Panc1 (cell line): ENCODE measurements at regions not wholly inside any gene's neighbourhood (a gene's known extent, or its start where the extent isn't known, plus 50 kb on each side); places are given as distances from the start of the nearest gene placed in this dataset.

Experiments used
- ATAC-seq: fragments of 200-7000 bp; cut with Tn5 transposase; 2 replicates; pipeline ENCODE4 v1.9.1; 2020; ENCODE audit warnings: mild to moderate bottlenecking, moderate library complexity
- BruUV-seq: library from RNA; stranded (reverse); fragments of 400-500 nt; replicated peaks from 2 replicates; lab custom pipeline; 2021; lab: Mats Ljungman, UMichigan
- CTCF ChIA-PET: fragments of 300-600 bp; sonication (Branson Sonifier 250); formaldehyde crosslinking; loops from one replicate; lab custom pipeline; 2022; ENCODE audit warnings: antibody characterized with exemption; lab: Charles Lee
- POLR2A ChIA-PET: fragments of 300-600 bp; sonication (Branson Sonifier 250); formaldehyde crosslinking; loops from one replicate; lab custom pipeline; 2022; ENCODE audit warnings: antibody characterized with exemption; lab: Charles Lee
- DNase-seq: peaks from one replicate; pipeline ENCODE4 v3.0.0-alpha.2; 2010; ENCODE audit warnings: low read depth, low spot score
- H3K27ac ChIP-seq: 2 replicates; pipeline ENCODE4 v1.5.1; 2011; ENCODE audit warnings: mild to moderate bottlenecking, low read length, inconsistent platforms
- H3K27me3 ChIP-seq: fragments of 200-500 bp; sonication (Bioruptor generic); 2 replicates; pipeline ENCODE4 v1.6.0; 2014; ENCODE audit warnings: low read length, inconsistent platforms; ENCODE audit not compliant: control insufficient read depth, insufficient read depth
- H3K36me3 ChIP-seq: fragments of 200-500 bp; sonication (Bioruptor generic); 2 replicates; pipeline ENCODE4 v1.5.1; 2014; ENCODE audit warnings: inconsistent platforms, mild to moderate bottlenecking, low read length, moderate library complexity; ENCODE audit not compliant: control insufficient read depth, insufficient read depth
- H3K4me1 ChIP-seq: 2 replicates; pipeline ENCODE4 v1.5.1; 2011; ENCODE audit warnings: inconsistent platforms, mild to moderate bottlenecking, low read length, moderate library complexity; ENCODE audit not compliant: control insufficient read depth, insufficient read depth
- H3K4me3 ChIP-seq, 2 experiments: 2 replicates each; pipeline ENCODE4 v1.5.1; 2011 to 2012; ENCODE audit warnings: low read depth in 2 of 2, low read length in 2 of 2, mild to moderate bottlenecking in 2 of 2, inconsistent platforms in 1 of 2, moderate library complexity in 1 of 2
- H3K9me3 ChIP-seq: fragments of 200-500 bp; sonication (Bioruptor generic); 2 replicates; pipeline ENCODE4 v1.5.1; 2014; ENCODE audit warnings: low read depth, mild to moderate bottlenecking, inconsistent platforms, low read length, moderate library complexity; ENCODE audit not compliant: control insufficient read depth, insufficient read depth
- CTCF ChIP-seq: fragments of 450-650 bp; IDR thresholded peaks from 2 replicates; pipeline ENCODE4 v1.5.1; 2017; ENCODE audit warnings: mild to moderate bottlenecking
- POLR2AphosphoS5 ChIP-seq: IDR thresholded peaks from 2 replicates; pipeline ENCODE4 v1.6.1; 2012; ENCODE audit warnings: mild to moderate bottlenecking, low read depth, low read length, moderate library complexity
- REST ChIP-seq, 2 experiments: IDR thresholded peaks; 2 replicates each; pipeline ENCODE4 v1.6.1; 2011 to 2012; ENCODE audit warnings: low read depth in 2 of 2, control low read depth in 1 of 2, low read length in 1 of 2, mild to moderate bottlenecking in 1 of 2, moderate library complexity in 1 of 2; ENCODE audit not compliant: insufficient read depth in 1 of 2
- SIN3A ChIP-seq: IDR thresholded peaks from 2 replicates; pipeline ENCODE4 v1.6.1; 2012; ENCODE audit warnings: low read depth, mild to moderate bottlenecking, low read length, moderate library complexity, borderline replicate concordance; ENCODE audit not compliant: insufficient read depth
- TCF7L2 ChIP-seq: IDR thresholded peaks from 2 replicates; pipeline ENCODE4 v1.6.1; 2011; ENCODE audit warnings: mild to moderate bottlenecking, low read depth, low read length, inconsistent platforms
- in situ Hi-C: cut with HindIII; loops from 2 replicates; pipeline ENCODE4 v1.10.0; 2016; ENCODE audit warnings: low sequenced_read_pairs, low pct_unique_long_range_greater_than_20kb
- intact Hi-C: fragments of 100-400 bp; cut with micrococcal nuclease; formaldehyde crosslinking; loops from one replicate; pipeline ENCODE4 v1.10.0; 2022; ENCODE audit not compliant: unreplicated experiment

GRCh38 chr13:111013196-111013595 lies 98.3 kb upstream of the ANKRD10 start:
- H3K4me3 ChIP-seq = no peak overlapping the region
- ATAC-seq = no peak
- no peaks in the 10 kb centered on the region for H3K9me3 ChIP-seq
- H3K27me3 ChIP-seq = no peaks in the 10 kb centered on the region
- CTCF ChIA-PET = no interaction called here
- no peak for DNase-seq
- no peaks in the 10 kb centered on the region for H3K36me3 ChIP-seq
- in situ Hi-C loops (no loop called here), intact Hi-C loops (no loop called here)
- no peaks in the 10 kb centered on the region for H3K4me1 ChIP-seq
- BruUV-seq = no TSS peak
- POLR2A ChIA-PET = interaction anchor here (0.6 kb wide), 1 partner anchor 88 kb away, joined by 3 read pairs; no protein-coding TSS in a partner anchor
- no peak overlapping the region for H3K27ac ChIP-seq
- TF ChIP-seq SIN3A (no peak), CTCF (no peak), REST (IDR thresholded peaks at IDR 0.05; ENCODE audit: insufficient read depth in 1 of 2, low read depth in 2 of 2, low read length in 1 of 2) (no peak), POLR2AphosphoS5 (no peak), TCF7L2 (no peak)

- no peak overlapping the region for H3K27ac ChIP-seq
- no peaks in the 10 kb centered on the region for H3K36me3 ChIP-seq
- H3K27me3 ChIP-seq = no peaks in the 10 kb centered on the region
- intact Hi-C loops = no loop called here
- H3K4me1 ChIP-seq = no peaks in the 10 kb centered on the region
- in situ Hi-C loops = no loop called here
- H3K4me3 ChIP-seq = no peak overlapping the region
- DNase-seq (no peak), ATAC-seq (no peak)
- BruUV-seq = no TSS peak
- no peak for TF ChIP-seq SIN3A
- no peak for TF ChIP-seq REST (IDR thresholded peaks at IDR 0.05; ENCODE audit: insufficient read depth in 1 of 2, low read depth in 2 of 2, low read length in 1 of 2)
- TF ChIP-seq TCF7L2 = no peak
- no peak for TF ChIP-seq CTCF
- TF ChIP-seq POLR2AphosphoS5 = no peak
- H3K9me3 ChIP-seq = no peaks in the 10 kb centered on the region
- POLR2A ChIA-PET = interaction anchor here (0.6 kb wide), 1 partner anchor 382 kb away, joined by 5 read pairs; no protein-coding TSS in a partner anchor
- CTCF ChIA-PET = no interaction called here
Observed at GRCh38 chr13:111011899-111012298, 97.0 kb upstream of the ANKRD10 start.
